Hepatocyte (in vitro differentiated cells): ENCODE measurements at regions not wholly inside any gene's neighbourhood (a gene's known extent, or its start where the extent isn't known, plus 50 kb on each side); places are given as distances from the start of the nearest gene placed in this dataset.

ENCODE experiments used
- DNase-seq: peaks from one replicate; pipeline ENCODE4 v3.0.0-alpha.2; 2016; ENCODE audit warnings: low spot score
- H2AFZ ChIP-seq: fragments of 200-600 bp; sonication (generic); 2 replicates; pipeline ENCODE4 v1.6.0; 2016; ENCODE audit warnings: antibody characterized with exemption, mild to moderate bottlenecking
- H3K27ac ChIP-seq: fragments of 200-600 bp; sonication (generic); 2 replicates; pipeline ENCODE4 v1.5.1; 2016; ENCODE audit warnings: mild to moderate bottlenecking
- H3K27me3 ChIP-seq: fragments of 200-600 bp; sonication (generic); 2 replicates; pipeline ENCODE4 v1.6.1; 2016
- H3K36me3 ChIP-seq: fragments of 200-600 bp; sonication (generic); replicated peaks from 2 replicates; pipeline ENCODE4 v1.5.1; 2016; ENCODE audit warnings: low read depth; ENCODE audit not compliant: insufficient read depth
- H3K4me1 ChIP-seq: fragments of 200-600 bp; sonication (generic); 2 replicates; pipeline ENCODE4 v1.5.1; 2016; ENCODE audit warnings: mild to moderate bottlenecking, moderate library complexity; ENCODE audit not compliant: insufficient read depth
- H3K4me2 ChIP-seq: fragments of 200-600 bp; sonication (generic); 2 replicates; pipeline ENCODE4 v1.6.0; 2016
- H3K4me3 ChIP-seq: fragments of 200-600 bp; sonication (generic); 2 replicates; pipeline ENCODE4 v1.5.1; 2016; ENCODE audit warnings: mild to moderate bottlenecking
- H3K79me2 ChIP-seq: fragments of 200-600 bp; sonication (generic); 2 replicates; pipeline ENCODE4 v1.6.0; 2017; ENCODE audit warnings: mild to moderate bottlenecking
- H3K9me2 ChIP-seq: fragments of 200-600 bp; sonication (generic); replicated peaks from 2 replicates; pipeline ENCODE4 v1.6.0; 2017; ENCODE audit warnings: mild to moderate bottlenecking; ENCODE audit not compliant: insufficient read depth
- H3K9me3 ChIP-seq: fragments of 200-600 bp; sonication (generic); 2 replicates; pipeline ENCODE4 v1.5.1; 2016; ENCODE audit warnings: low read depth, mild to moderate bottlenecking
- H4K20me1 ChIP-seq: fragments of 200-600 bp; sonication (generic); 2 replicates; pipeline ENCODE4 v1.6.0; 2016; ENCODE audit warnings: mild to moderate bottlenecking; ENCODE audit not compliant: insufficient read depth, poor library complexity, severe bottlenecking
- CTCF ChIP-seq: fragments of 200-600 bp; sonication (generic); IDR thresholded peaks from 2 replicates; pipeline ENCODE4 v1.5.1; 2016; ENCODE audit warnings: antibody characterized with exemption, mild to moderate bottlenecking; ENCODE audit not compliant: poor library complexity
- EZH2 ChIP-seq: fragments of 200-600 bp; sonication (generic); IDR thresholded peaks from 2 replicates; pipeline ENCODE4 v1.6.1; 2016; ENCODE audit warnings: antibody characterized with exemption, mild to moderate bottlenecking, borderline replicate concordance
- EZH2phosphoT487 ChIP-seq: fragments of 200-600 bp; sonication (generic); IDR thresholded peaks from one replicate; pipeline ENCODE4 v1.6.1; 2018; ENCODE audit warnings: antibody characterized with exemption, mild to moderate bottlenecking, low read depth, moderate library complexity; ENCODE audit not compliant: unreplicated experiment, severe bottlenecking
- WGBS: methylation state at CpG from one replicate; pipeline ENCODE4 v1.1.6; 2016; ENCODE audit warnings: low lambda C conversion rate; ENCODE audit errors: missing lambda C conversion rate; 5-methylcytosine and 5-hydroxymethylcytosine counted together

- Histone ChIP-seq H3K27ac (no peak overlapping the region), H4K20me1 (no peaks in the 10 kb centered on the region), H3K4me1 (no peaks in the 10 kb centered on the region), H3K4me3 (no peak overlapping the region), H3K79me2 (no peaks in the 10 kb centered on the region), H3K36me3 (no peaks in the 10 kb centered on the region), H3K9me2 (no peaks in the 10 kb centered on the region), H3K9me3 (no peaks in the 10 kb centered on the region), H3K27me3 (no peaks in the 10 kb centered on the region), H3K4me2 (no peak overlapping the region), H2AFZ (no peak overlapping the region)
- TF ChIP-seq EZH2 = no peak
- TF ChIP-seq CTCF = no peak
- no peak for TF ChIP-seq EZH2phosphoT487
- WGBS = 100% methylated on average over 1 of the region's 1 CpG
- no peak for DNase-seq
Observed at GRCh38 chr3:124569761-124570160, 160.5 kb upstream of the UMPS start.

- no peak overlapping the region for H2AFZ ChIP-seq
- H3K4me3 ChIP-seq = no peak overlapping the region
- no peaks in the 10 kb centered on the region for H3K36me3 ChIP-seq
- no peaks in the 10 kb centered on the region for H4K20me1 ChIP-seq
- H3K79me2 ChIP-seq = no peaks in the 10 kb centered on the region
- H3K4me2 ChIP-seq = no peak overlapping the region
- H3K9me3 ChIP-seq = no peaks in the 10 kb centered on the region
- WGBS = 91% methylated on average over 2 of the region's 2 CpGs
- no peak overlapping the region for H3K27ac ChIP-seq
- H3K9me2 ChIP-seq = no peaks in the 10 kb centered on the region
- H3K4me1 ChIP-seq = no peaks in the 10 kb centered on the region
- H3K27me3 ChIP-seq = no peaks in the 10 kb centered on the region
- TF ChIP-seq EZH2 (no peak), CTCF (no peak), EZH2phosphoT487 (no peak)
- DNase-seq = no peak
Observed at GRCh38 chr3:124570232-124570631, 160.0 kb upstream of the UMPS start.

GRCh38 chr3:124572851-124573405, 157.3 kb upstream of the UMPS start:
- no peaks in the 10 kb centered on the region for H4K20me1 ChIP-seq
- H3K79me2 ChIP-seq = no peaks in the 10 kb centered on the region
- DNase-seq = no peak
- H2AFZ ChIP-seq = no peak overlapping the region
- H3K4me1 ChIP-seq = no peaks in the 10 kb centered on the region
- no peak overlapping the region for H3K27ac ChIP-seq
- H3K9me2 ChIP-seq = no peaks in the 10 kb centered on the region
- WGBS = 95% methylated on average over 8 of the region's 8 CpGs
- H3K4me3 ChIP-seq = no peak overlapping the region
- no peaks in the 10 kb centered on the region for H3K36me3 ChIP-seq
- no peak overlapping the region for H3K4me2 ChIP-seq
- TF ChIP-seq CTCF = no peak
- TF ChIP-seq EZH2phosphoT487 = no peak
- TF ChIP-seq EZH2 = no peak
- H3K27me3 ChIP-seq = no peaks in the 10 kb centered on the region
- no peaks in the 10 kb centered on the region for H3K9me3 ChIP-seq

DNA sequence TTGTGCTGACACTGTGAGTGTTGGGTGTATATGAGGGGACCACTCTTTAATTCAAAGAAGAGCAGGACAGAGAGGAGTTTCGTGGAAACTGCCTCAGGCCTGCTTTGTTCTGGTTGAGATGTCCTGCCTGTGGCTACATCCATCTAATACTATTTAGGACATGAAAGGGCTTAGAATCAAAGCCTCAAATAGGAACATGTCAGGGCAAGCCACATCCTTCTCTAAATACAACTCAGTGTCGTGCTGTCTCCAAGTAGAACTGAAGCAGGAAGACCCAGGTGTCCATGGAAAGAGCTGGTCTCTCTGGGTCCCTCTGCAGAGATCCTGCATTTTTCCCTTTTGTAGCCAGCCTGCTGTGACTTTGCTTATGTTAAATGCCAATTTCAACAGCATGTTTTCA, 156.2 kb upstream of the UMPS start:
- WGBS = 87% methylated on average over 2 of the region's 2 CpGs
- H3K36me3 ChIP-seq = no peaks in the 10 kb centered on the region
- no peaks in the 10 kb centered on the region for H3K4me1 ChIP-seq
- H3K9me3 ChIP-seq = no peaks in the 10 kb centered on the region
- H3K79me2 ChIP-seq = no peaks in the 10 kb centered on the region
- DNase-seq = no peak
- H3K9me2 ChIP-seq = no peaks in the 10 kb centered on the region
- no peak overlapping the region for H2AFZ ChIP-seq
- no peaks in the 10 kb centered on the region for H4K20me1 ChIP-seq
- no peaks in the 10 kb centered on the region for H3K27me3 ChIP-seq
- no peak overlapping the region for H3K4me2 ChIP-seq
- no peak overlapping the region for H3K27ac ChIP-seq
- no peak overlapping the region for H3K4me3 ChIP-seq
- TF ChIP-seq EZH2phosphoT487 = no peak
- TF ChIP-seq EZH2 = no peak
- TF ChIP-seq CTCF = no peak
